H9 (cell line): ENCODE measurements at regions not wholly inside any gene's neighbourhood (a gene's known extent, or its start where the extent isn't known, plus 50 kb on each side); places are given as distances from the start of the nearest gene placed in this dataset.

Source experiments
- DNase-seq: peaks from one replicate; pipeline ENCODE4 v3.0.0-alpha.2; 2017
- H2AFZ ChIP-seq: one replicate; pipeline ENCODE4 v1.6.1; 2013; ENCODE audit warnings: mild to moderate bottlenecking, low read length, control low read depth, moderate library complexity
- H2AK5ac ChIP-seq: 2 replicates; pipeline ENCODE4 v1.6.1; 2013; ENCODE audit warnings: low read length, control low read depth, mixed read lengths; ENCODE audit not compliant: insufficient read length
- H2BK120ac ChIP-seq: one replicate; pipeline ENCODE4 v1.6.1; 2013; ENCODE audit warnings: low read depth, mild to moderate bottlenecking, low read length, control low read depth, inconsistent platforms; ENCODE audit not compliant: poor library complexity, severe bottlenecking
- H2BK12ac ChIP-seq: 2 replicates; pipeline ENCODE4 v1.6.1; 2013; ENCODE audit warnings: low read length, control low read depth, mixed read lengths, low read depth; ENCODE audit not compliant: insufficient read length
- H2BK15ac ChIP-seq: 2 replicates; pipeline ENCODE4 v1.6.1; 2013; ENCODE audit warnings: low read depth, low read length, control low read depth
- H2BK20ac ChIP-seq: one replicate; pipeline ENCODE4 v1.6.1; 2013; ENCODE audit warnings: low read depth, mild to moderate bottlenecking, low read length, control low read depth, inconsistent platforms; ENCODE audit not compliant: poor library complexity, severe bottlenecking
- H2BK5ac ChIP-seq: 2 replicates; pipeline ENCODE4 v1.6.1; 2013; ENCODE audit warnings: low read length, control low read depth, mixed read lengths; ENCODE audit not compliant: insufficient read length
- H3K14ac ChIP-seq: 2 replicates; pipeline ENCODE4 v1.6.1; 2013; ENCODE audit warnings: low read length, control low read depth; ENCODE audit not compliant: insufficient read depth
- H3K18ac ChIP-seq: 2 replicates; pipeline ENCODE4 v1.6.1; 2013; ENCODE audit warnings: low read depth, mild to moderate bottlenecking, mixed read lengths, low read length, control low read depth; ENCODE audit not compliant: insufficient read length
- H3K23ac ChIP-seq: 2 replicates; pipeline ENCODE4 v1.6.1; 2013; ENCODE audit warnings: low read length, control low read depth, mixed read lengths, low read depth; ENCODE audit not compliant: insufficient read length
- H3K23me2 ChIP-seq: 2 replicates; pipeline ENCODE4 v1.6.1; 2013; ENCODE audit warnings: low read depth, mild to moderate bottlenecking, mixed read lengths, low read length, control low read depth; ENCODE audit not compliant: insufficient read length, poor library complexity, severe bottlenecking
- H3K27ac ChIP-seq: 2 replicates; pipeline ENCODE4 v1.5.1; 2013; ENCODE audit warnings: low read length, control low read depth, mixed read lengths, low read depth; ENCODE audit not compliant: insufficient read length
- H3K27me3 ChIP-seq: 2 replicates; pipeline ENCODE4 v1.6.1; 2013; ENCODE audit warnings: low read length, control low read depth, inconsistent platforms; ENCODE audit not compliant: insufficient read depth
- H3K4ac ChIP-seq: 2 replicates; pipeline ENCODE4 v1.6.1; 2013; ENCODE audit warnings: low read depth, mild to moderate bottlenecking, control low read depth, inconsistent platforms, low read length, moderate library complexity
- H3K4me1 ChIP-seq: 2 replicates; pipeline ENCODE4 v1.6.1; 2013; ENCODE audit warnings: low read length, control low read depth, inconsistent platforms; ENCODE audit not compliant: insufficient read depth
- H3K4me2 ChIP-seq: 2 replicates; pipeline ENCODE4 v1.6.1; 2013; ENCODE audit warnings: low read length, control low read depth, mixed read lengths; ENCODE audit not compliant: insufficient read length, insufficient read depth
- H3K56ac ChIP-seq: 2 replicates; pipeline ENCODE4 v1.6.1; 2013; ENCODE audit warnings: low read depth, mild to moderate bottlenecking, mixed read lengths, low read length, control low read depth; ENCODE audit not compliant: insufficient read length
- H3K79me1 ChIP-seq: 2 replicates; pipeline ENCODE4 v1.6.1; 2013; ENCODE audit warnings: low read depth, mild to moderate bottlenecking, moderate library complexity, low read length, control low read depth, inconsistent platforms; ENCODE audit not compliant: insufficient read depth, poor library complexity, severe bottlenecking
- H3K79me2 ChIP-seq: 2 replicates; pipeline ENCODE4 v1.6.1; 2013; ENCODE audit warnings: low read length, control low read depth, inconsistent platforms; ENCODE audit not compliant: insufficient read depth
- H3K9ac ChIP-seq: 2 replicates; pipeline ENCODE4 v1.6.1; 2013; ENCODE audit warnings: low read length, control low read depth, mixed read lengths; ENCODE audit not compliant: insufficient read length; ENCODE audit errors: extremely low read depth
- H3K9me3 ChIP-seq: one replicate; pipeline ENCODE4 v1.6.1; 2013; ENCODE audit warnings: low read depth, low read length, inconsistent platforms; ENCODE audit not compliant: control insufficient read depth
- H3T11ph ChIP-seq: one replicate; pipeline ENCODE4 v1.6.1; 2013; ENCODE audit warnings: mild to moderate bottlenecking, low read length, control low read depth, inconsistent platforms
- H4K20me1 ChIP-seq: one replicate; pipeline ENCODE4 v1.6.1; 2013; ENCODE audit not compliant: control insufficient read depth, insufficient read length, insufficient read depth
- H4K5ac ChIP-seq: 2 replicates; pipeline ENCODE4 v1.6.1; 2013; ENCODE audit warnings: low read depth, mild to moderate bottlenecking, mixed read lengths, low read length, control low read depth; ENCODE audit not compliant: insufficient read length
- H4K8ac ChIP-seq: replicated peaks from 2 replicates; pipeline ENCODE4 v1.6.1; 2013; ENCODE audit warnings: low read length, control low read depth, mixed read lengths, low read depth; ENCODE audit not compliant: insufficient read length
- H4K91ac ChIP-seq: 2 replicates; pipeline ENCODE4 v1.6.1; 2013; ENCODE audit warnings: low read depth, mild to moderate bottlenecking, moderate library complexity, mixed read lengths, low read length, control low read depth; ENCODE audit not compliant: insufficient read length
- H3K27ac Mint-ChIP-seq, 3 experiments: 2 replicates in 2 of 3; 3 replicates in 1 of 3; pipeline ENCODE4 v1.8.0; 2020 to 2021; ENCODE audit warnings: mixed read lengths in 3 of 3, mild to moderate bottlenecking in 1 of 3, moderate library complexity in 1 of 3
- H3K27me3 Mint-ChIP-seq: 2 replicates; pipeline ENCODE4 v1.8.0; 2021; ENCODE audit warnings: low read depth, mild to moderate bottlenecking, moderate library complexity, mixed read lengths
- H3K36me3 Mint-ChIP-seq, 3 experiments: 2 replicates in 2 of 3; 3 replicates in 1 of 3; pipeline ENCODE4 v1.8.0; 2020 to 2021; ENCODE audit warnings: low read depth in 3 of 3, mixed read lengths in 3 of 3; ENCODE audit not compliant: insufficient read depth in 1 of 3
- H3K4me1 Mint-ChIP-seq, 2 experiments: 2 replicates each; pipeline ENCODE4 v1.8.0; 2020; ENCODE audit warnings: mixed read lengths in 2 of 2
- H3K4me3 Mint-ChIP-seq, 2 experiments: 2 replicates in 1 of 2; 3 replicates in 1 of 2; pipeline ENCODE4 v1.8.0; 2020 to 2021; ENCODE audit warnings: mild to moderate bottlenecking in 2 of 2, mixed read lengths in 2 of 2, moderate library complexity in 1 of 2
- H3K9me3 Mint-ChIP-seq, 2 experiments: 2 replicates in 1 of 2; 3 replicates in 1 of 2; pipeline ENCODE4 v1.8.0; 2020; ENCODE audit warnings: mild to moderate bottlenecking in 2 of 2, mixed read lengths in 2 of 2, moderate library complexity in 1 of 2
- WGBS: extraction: QIAGEN DNeasy Blood & Tissue Kit; methylation state at CpG from one replicate; pipeline ENCODE4 v1.1.7; 2013; ENCODE audit warnings: missing lambda C conversion rate, low lambda C conversion rate, mixed read lengths; ENCODE audit not compliant: insufficient read length; ENCODE audit errors: extremely low coverage; 5-methylcytosine and 5-hydroxymethylcytosine counted together
- TF ChIP-seq, protein P1 (sequence below): fragments of 200-600 bp; sonication (generic); conservative IDR thresholded peaks from 3 replicates; pipeline ENCODE4 v1.8.0; 2021; ENCODE audit warnings: antibody characterized with exemption, mild to moderate bottlenecking

DNA sequence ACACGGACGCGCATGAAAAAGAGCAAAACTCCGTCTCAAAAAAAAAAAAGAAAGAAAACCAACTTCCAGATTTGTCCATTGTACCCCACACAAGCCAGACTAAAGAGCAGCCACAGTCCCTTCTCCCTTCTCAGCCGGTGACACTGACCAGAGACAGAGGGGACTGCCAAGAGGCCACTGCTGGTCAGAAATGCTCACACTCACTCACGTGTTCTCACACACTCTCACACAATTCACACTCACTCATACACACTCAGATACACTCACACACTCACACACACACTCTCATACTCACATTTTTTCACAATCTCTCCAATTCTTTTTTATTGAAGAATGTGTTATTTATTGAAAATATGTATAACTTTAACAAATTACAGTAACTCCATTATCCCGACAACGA lies 90.8 kb upstream of the RAB4A start:
- H3K56ac ChIP-seq = no peak overlapping the region
- H3K23ac ChIP-seq = no peak overlapping the region
- H4K8ac ChIP-seq = no peak overlapping the region
- H4K20me1 ChIP-seq = no peaks in the 10 kb centered on the region
- Mint-ChIP-seq H3K4me1 (peaks cover 8 to 11% of the 10 kb centered on the region in 2 experiments), H3K9me3 (peaks cover 7% of the 10 kb centered on the region in 2 experiments), H3K36me3 (peaks cover 0 to 7% (median 5%) of the 10 kb centered on the region in 3 experiments; a peak in 5 of 7 replicates), H3K27ac (no peak overlapping the region), H3K4me3 (no peak overlapping the region), H3K27me3 (no peaks in the 10 kb centered on the region)
- no peak overlapping the region for H2BK120ac ChIP-seq
- H3K79me1 ChIP-seq = no peaks in the 10 kb centered on the region
- H3K4me2 ChIP-seq = no peak overlapping the region
- H3K14ac ChIP-seq = peak overlapping the region; percentile 6; the same call in 1 of the 2 replicates
- no peak overlapping the region for H2AFZ ChIP-seq
- peak overlapping the region; percentile 28 for H3K27ac ChIP-seq
- no peak overlapping the region for H2BK15ac ChIP-seq
- H3K9me3 ChIP-seq = no peaks in the 10 kb centered on the region
- H3K18ac ChIP-seq = peak overlapping the region; percentile 47
- peak overlapping the region; percentile 50 for H2BK5ac ChIP-seq
- peak overlapping the region; percentile 24 for H4K5ac ChIP-seq
- no peak overlapping the region for H2BK20ac ChIP-seq
- no peaks in the 10 kb centered on the region for H3K23me2 ChIP-seq
- TF ChIP-seq, protein P1, sequence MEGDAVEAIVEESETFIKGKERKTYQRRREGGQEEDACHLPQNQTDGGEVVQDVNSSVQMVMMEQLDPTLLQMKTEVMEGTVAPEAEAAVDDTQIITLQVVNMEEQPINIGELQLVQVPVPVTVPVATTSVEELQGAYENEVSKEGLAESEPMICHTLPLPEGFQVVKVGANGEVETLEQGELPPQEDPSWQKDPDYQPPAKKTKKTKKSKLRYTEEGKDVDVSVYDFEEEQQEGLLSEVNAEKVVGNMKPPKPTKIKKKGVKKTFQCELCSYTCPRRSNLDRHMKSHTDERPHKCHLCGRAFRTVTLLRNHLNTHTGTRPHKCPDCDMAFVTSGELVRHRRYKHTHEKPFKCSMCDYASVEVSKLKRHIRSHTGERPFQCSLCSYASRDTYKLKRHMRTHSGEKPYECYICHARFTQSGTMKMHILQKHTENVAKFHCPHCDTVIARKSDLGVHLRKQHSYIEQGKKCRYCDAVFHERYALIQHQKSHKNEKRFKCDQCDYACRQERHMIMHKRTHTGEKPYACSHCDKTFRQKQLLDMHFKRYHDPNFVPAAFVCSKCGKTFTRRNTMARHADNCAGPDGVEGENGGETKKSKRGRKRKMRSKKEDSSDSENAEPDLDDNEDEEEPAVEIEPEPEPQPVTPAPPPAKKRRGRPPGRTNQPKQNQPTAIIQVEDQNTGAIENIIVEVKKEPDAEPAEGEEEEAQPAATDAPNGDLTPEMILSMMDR = no peak
- H3K27me3 ChIP-seq = no peaks in the 10 kb centered on the region
- no peak overlapping the region for H4K91ac ChIP-seq
- H2BK12ac ChIP-seq = peak overlapping the region; percentile 93
- peaks cover 2% of the 10 kb centered on the region; the same call in 1 of the 2 replicates for H3K4me1 ChIP-seq
- H3K9ac ChIP-seq = peak overlapping the region; percentile 3
- no peaks in the 10 kb centered on the region; the same call in 1 of the 2 replicates for H3K79me2 ChIP-seq
- H3K4ac ChIP-seq = no peak overlapping the region; the same call in 1 of the 2 replicates
- H2AK5ac ChIP-seq = peak overlapping the region; percentile 37
- DNase-seq = no peak
- WGBS = no CpG with 5 or more reads among the region's 8 CpGs
- peak overlapping the region; percentile 77 for H3T11ph ChIP-seq
